HepG2 (cell line): ENCODE measurements at regions not wholly inside any gene's neighbourhood (a gene's known extent, or its start where the extent isn't known, plus 50 kb on each side); places are given as distances from the start of the nearest gene placed in this dataset.

Source experiments
- ATAC-seq: fragments of 200-7000 bp; cut with Tn5 transposase; 3 replicates; pipeline ENCODE4 v1.9.1; 2020; ENCODE audit warnings: mild to moderate bottlenecking, moderate library complexity
- BruUV-seq: library from RNA; stranded (reverse); fragments of 400-500 nt; replicated peaks from 2 replicates; lab custom pipeline; 2021; lab: Mats Ljungman, UMichigan
- CTCF ChIA-PET: fragments of 300-600 bp; formaldehyde crosslinking; extraction: SDS; loops from one replicate; lab custom pipeline; 2021; ENCODE audit warnings: low total read pairs, inconsistent platforms, low intra/inter-chr PET ratio; lab: Yijun Ruan, JAX
- POLR2A ChIA-PET: fragments of 350-600 bp; sonication (Branson Sonifier 250); formaldehyde crosslinking; loops from one replicate; lab custom pipeline; 2020; ENCODE audit warnings: antibody characterized with exemption, inconsistent platforms; lab: Yijun Ruan, JAX
- DNase-seq: peaks from one replicate; pipeline ENCODE4 v3.0.0-alpha.2; 2015; ENCODE audit warnings: low spot score
- FAIRE-seq: peaks from 3 replicates; lab custom pipeline; 2011; peaks lifted over from hg19 to GRCh38; lab: Jason Lieb, UNC
- H2AFZ ChIP-seq: one replicate; pipeline ENCODE4 v1.6.1; 2011; ENCODE audit warnings: low read length, inconsistent platforms
- H3K27ac ChIP-seq: fragments of 300-600 bp; 3 replicates; pipeline ENCODE4 v1.8.0; 2011; ENCODE audit warnings: mixed run types, mild to moderate bottlenecking, mixed read lengths, low read length, inconsistent platforms; ENCODE audit not compliant: insufficient read depth; ENCODE audit errors: extremely low read length
- H3K27me3 ChIP-seq, 2 experiments: fragments of 200-600 bp in 1 of 2; 2 replicates in 1 of 2; 3 replicates in 1 of 2; pipeline versions ENCODE4 v1.6.0 to v1.8.0; 2011; ENCODE audit warnings: low read length in 2 of 2, mild to moderate bottlenecking in 2 of 2, moderate library complexity in 2 of 2, inconsistent platforms in 1 of 2; ENCODE audit not compliant: insufficient read depth in 2 of 2, control insufficient read depth in 1 of 2
- H3K36me3 ChIP-seq, 2 experiments: fragments of 200-600 bp in 1 of 2; replicated peaks in 1 of 2; 2 replicates in 1 of 2; 3 replicates in 1 of 2; pipeline versions ENCODE4 v1.5.1 to v1.8.0; 2011; ENCODE audit warnings: low read length in 2 of 2, inconsistent platforms in 1 of 2; ENCODE audit not compliant: insufficient read depth in 2 of 2, control insufficient read depth in 1 of 2
- H3K4me1 ChIP-seq: 2 replicates; pipeline ENCODE4 v1.5.1; 2012; ENCODE audit warnings: low read length, inconsistent platforms; ENCODE audit not compliant: insufficient read depth
- H3K4me2 ChIP-seq: 2 replicates; pipeline ENCODE4 v1.6.0; 2011; ENCODE audit warnings: low read depth, low read length, inconsistent platforms
- H3K4me3 ChIP-seq, 3 experiments: fragments of 200-600 bp in 1 of 3; sonication (generic), shearing (Covaris generic) in 1 of 3; replicated peaks in 1 of 3; 2 replicates each; pipeline ENCODE4 v1.5.1; 2011 to 2016; ENCODE audit warnings: low read length in 3 of 3, inconsistent platforms in 2 of 3, low read depth in 2 of 3, mild to moderate bottlenecking in 2 of 3, control low read depth in 1 of 3, mixed read lengths in 1 of 3; ENCODE audit not compliant: insufficient read depth in 1 of 3
- H3K79me2 ChIP-seq: one replicate; pipeline ENCODE4 v1.6.1; 2011; ENCODE audit warnings: low read length, inconsistent platforms; ENCODE audit not compliant: insufficient read depth
- H3K9ac ChIP-seq: 2 replicates; pipeline ENCODE4 v1.6.0; 2011; ENCODE audit warnings: mild to moderate bottlenecking, low read depth, low read length, inconsistent platforms; ENCODE audit not compliant: insufficient read depth
- H3K9me3 ChIP-seq: 2 replicates; pipeline ENCODE4 v1.5.1; 2012; ENCODE audit warnings: mild to moderate bottlenecking, low read length
- H4K20me1 ChIP-seq: 2 replicates; pipeline ENCODE4 v1.6.0; 2011; ENCODE audit warnings: inconsistent platforms, mild to moderate bottlenecking, low read length, moderate library complexity; ENCODE audit not compliant: insufficient read depth
- ELF3 ChIP-seq: IDR thresholded peaks from 2 replicates; pipeline ENCODE4 v1.6.1; 2016; ENCODE audit warnings: missing genetic modification reagents, missing compliant biosample characterization
- ERF ChIP-seq: IDR thresholded peaks from 2 replicates; pipeline ENCODE4 v1.6.1; 2018; ENCODE audit warnings: missing biosample characterization, missing genetic modification reagents
- HNRNPH1 ChIP-seq: fragments of 200-400 bp; formaldehyde crosslinking; optimal IDR thresholded peaks from 2 replicates; pipeline ENCODE3; 2017; ENCODE audit warnings: mild to moderate bottlenecking, low read depth, low read length
- NFYB ChIP-seq: sonication (generic); formaldehyde crosslinking; IDR thresholded peaks from 2 replicates; pipeline ENCODE4 v1.4.0; 2020; ENCODE audit warnings: missing genetic modification reagents
- TFE3 ChIP-seq: IDR thresholded peaks from 2 replicates; pipeline ENCODE4 v1.6.1; 2016
- ZBTB43 ChIP-seq: sonication (generic); formaldehyde crosslinking; conservative IDR thresholded peaks from 2 replicates; pipeline ENCODE4 v1.4.0; 2020; ENCODE audit warnings: missing genetic modification reagents
- ZBTB44 ChIP-seq: sonication (generic); formaldehyde crosslinking; IDR thresholded peaks from 2 replicates; pipeline ENCODE4 v1.4.0; 2020; ENCODE audit warnings: missing genetic modification reagents
- ZNF12 ChIP-seq: sonication (generic); formaldehyde crosslinking; IDR thresholded peaks from 2 replicates; pipeline ENCODE4 v1.5.0; 2020; ENCODE audit warnings: missing genetic modification reagents
- ZNF180 ChIP-seq: sonication (generic); formaldehyde crosslinking; IDR thresholded peaks from 2 replicates; pipeline ENCODE4 v1.4.0; 2020; ENCODE audit warnings: low read depth, missing genetic modification reagents, borderline replicate concordance
- ZNF205 ChIP-seq: IDR thresholded peaks from 2 replicates; pipeline ENCODE4 v1.6.1; 2018; ENCODE audit warnings: missing biosample characterization, missing genetic modification reagents
- ZNF329 ChIP-seq: sonication (generic); formaldehyde crosslinking; IDR thresholded peaks from 2 replicates; pipeline ENCODE4 v1.9.0; 2021; ENCODE audit warnings: low read depth, mild to moderate bottlenecking, missing genetic modification reagents
- ZNF570 ChIP-seq: sonication (generic); formaldehyde crosslinking; IDR thresholded peaks from 2 replicates; pipeline ENCODE4 v1.4.0; 2020; ENCODE audit warnings: mild to moderate bottlenecking, missing genetic modification reagents, borderline replicate concordance
- ZNF724P ChIP-seq: sonication (generic); formaldehyde crosslinking; IDR thresholded peaks from 2 replicates; pipeline ENCODE4 v1.8.0; 2022; ENCODE audit warnings: missing genetic modification reagents, borderline replicate concordance
- WGBS: methylation state at CpG from one replicate; pipeline ENCODE4 v1.1.6; 2017; ENCODE audit warnings: low lambda C conversion rate; 5-methylcytosine and 5-hydroxymethylcytosine counted together
- in situ Hi-C: cut with HindIII; loops from 2 replicates; pipeline ENCODE4 v1.10.0; 2017; ENCODE audit warnings: low pct_unique_long_range_greater_than_20kb; ENCODE audit not compliant: extremely low pct_ligation_motif_present
- intact Hi-C: fragments of 100-400 bp; cut with micrococcal nuclease; formaldehyde crosslinking; loops from one replicate; pipeline ENCODE4 v1.10.0; 2022; ENCODE audit not compliant: unreplicated experiment
- TF ChIP-seq, protein P1 (sequence below): sonication (generic); formaldehyde crosslinking; IDR thresholded peaks from 2 replicates; pipeline ENCODE4 v1.4.0; 2020; ENCODE audit warnings: missing genetic modification reagents

GRCh38 chr12:115383668-115384067 is 699.7 kb upstream of the TBX3 start (continued):
- TF ChIP-seq ZNF570 (CRISPR knock-in tag), result no peak
- no peak for TF ChIP-seq ZNF724P (CRISPR knock-in tag)
- no peak for TF ChIP-seq ZNF205
- no peak for TF ChIP-seq ELF3 (CRISPR knock-in tag)

DNA sequence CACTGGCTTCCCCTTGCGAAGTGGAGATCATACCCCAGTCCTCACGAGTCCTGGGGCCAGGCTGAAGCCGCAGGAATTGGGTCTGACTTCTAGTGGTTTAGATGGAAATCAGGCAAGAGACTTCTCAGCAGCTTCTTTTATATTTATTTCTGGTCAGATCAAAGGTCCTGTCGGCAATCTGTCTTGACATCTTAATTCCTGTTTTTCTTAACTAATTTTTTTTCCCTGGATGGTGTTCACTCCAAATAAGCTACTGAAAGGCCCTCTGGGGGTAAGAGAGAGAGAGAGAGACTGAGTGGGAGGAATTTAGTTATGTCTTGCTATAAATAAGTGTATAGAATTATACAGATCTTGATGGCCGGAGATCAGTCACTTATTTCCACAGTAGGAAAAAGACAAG is 698.7 kb upstream of the TBX3 start:
- BruUV-seq, result no TSS peak
- CTCF ChIA-PET, result no interaction called here
- Histone ChIP-seq H3K9ac (no peak overlapping the region), H3K4me1 (peaks cover 46% of the 10 kb centered on the region), H3K4me2 (no peak overlapping the region), H3K9me3 (no peaks in the 10 kb centered on the region), H3K27me3 (peaks cover 0 to 10% of the 10 kb centered on the region in 2 experiments; a peak in 1 of 5 replicates), H4K20me1 (no peaks in the 10 kb centered on the region), H3K36me3 (no peaks in the 10 kb centered on the region), H3K27ac (no peak overlapping the region), H2AFZ (no peak overlapping the region), H3K79me2 (no peaks in the 10 kb centered on the region), H3K4me3 (no peak overlapping the region)
- 58% methylated on average over 5 of the region's 5 CpGs for WGBS
- DNase-seq, result no peak
- TF ChIP-seq ZBTB43 (CRISPR knock-in tag) (no peak), ZBTB44 (CRISPR knock-in tag) (no peak), ERF (CRISPR knock-in tag) (no peak), TFE3 (no peak), ZNF329 (CRISPR knock-in tag) (no peak), ZNF12 (CRISPR knock-in tag) (no peak), HNRNPH1 (no peak), ZNF180 (CRISPR knock-in tag) (no peak), NFYB (no peak)
- TF ChIP-seq, protein P1, sequence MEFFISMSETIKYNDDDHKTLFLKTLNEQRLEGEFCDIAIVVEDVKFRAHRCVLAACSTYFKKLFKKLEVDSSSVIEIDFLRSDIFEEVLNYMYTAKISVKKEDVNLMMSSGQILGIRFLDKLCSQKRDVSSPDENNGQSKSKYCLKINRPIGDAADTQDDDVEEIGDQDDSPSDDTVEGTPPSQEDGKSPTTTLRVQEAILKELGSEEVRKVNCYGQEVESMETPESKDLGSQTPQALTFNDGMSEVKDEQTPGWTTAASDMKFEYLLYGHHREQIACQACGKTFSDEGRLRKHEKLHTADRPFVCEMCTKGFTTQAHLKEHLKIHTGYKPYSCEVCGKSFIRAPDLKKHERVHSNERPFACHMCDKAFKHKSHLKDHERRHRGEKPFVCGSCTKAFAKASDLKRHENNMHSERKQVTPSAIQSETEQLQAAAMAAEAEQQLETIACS (CRISPR knock-in tag), result no peak
- intact Hi-C loops (no loop called here), in situ Hi-C loops (no loop called here)
- FAIRE-seq, result no peak
- POLR2A ChIA-PET, result no interaction called here
- no peak for ATAC-seq
